ENCODE measurements at regions not wholly inside any gene's neighbourhood (a gene's known extent, or its start where the extent isn't known, plus 50 kb on each side); places are given as distances from the start of the nearest gene placed in this dataset.
"Not testable (repeated sequence)": the region's sequence is repeated elsewhere in the genome, so short reads cannot be mapped to it uniquely, and the experiment has no call there.

DNA sequence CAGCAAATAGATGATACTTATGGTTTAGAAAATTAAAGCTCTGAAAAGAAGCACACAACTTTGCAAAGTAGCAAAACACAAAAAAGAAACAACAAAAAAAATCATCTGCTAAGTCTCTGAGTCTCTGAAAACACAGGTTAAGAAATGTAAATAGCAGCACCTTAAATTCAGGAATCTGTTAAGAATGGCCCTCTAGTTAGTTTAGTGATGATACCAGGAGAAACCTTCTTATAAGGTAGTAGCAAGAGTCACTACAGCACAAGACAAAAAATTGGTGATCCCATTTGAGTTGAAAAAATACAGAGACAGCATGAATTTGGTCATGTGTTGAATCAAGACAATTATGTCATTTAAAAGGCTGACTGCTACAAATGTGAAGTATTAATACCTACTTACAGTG lies 308.2 kb upstream of the ADGRL3 start:
- Histone ChIP-seq H3K4me1 (ENCODE audit: control insufficient read depth in 1 of 2, insufficient read depth in 2 of 2, low read length in 2 of 2) (no peaks in the 10 kb centered on the region), H3K27ac (ENCODE audit: low read depth, low read length) (no peak overlapping the region), H3K27me3 (ENCODE audit: control insufficient read depth in 1 of 2, insufficient read depth in 2 of 2, low read length in 2 of 2) (no peaks in the 10 kb centered on the region), H3K9ac (ENCODE audit: low read depth in 1 of 2, low read length in 2 of 2) (no peak overlapping the region), H3K4me3 (ENCODE audit: low read depth in 1 of 2, low read length in 2 of 2) (no peak overlapping the region), H3K36me3 (ENCODE audit: control insufficient read depth in 1 of 2, insufficient read depth in 2 of 2, low read length in 2 of 2) (no peaks in the 10 kb centered on the region), H3K9me3 (ENCODE audit: control insufficient read depth in 1 of 2, low read length in 2 of 2) (no peaks in the 10 kb centered on the region)

- no peak overlapping the region for H3K4me3 ChIP-seq (ENCODE audit: low read depth in 1 of 2, low read length in 2 of 2)
- no peak overlapping the region for H3K9ac ChIP-seq (ENCODE audit: low read depth in 1 of 2, low read length in 2 of 2)
- no peaks in the 10 kb centered on the region for H3K36me3 ChIP-seq (ENCODE audit: control insufficient read depth in 1 of 2, insufficient read depth in 2 of 2, low read length in 2 of 2)
- H3K27me3 ChIP-seq (ENCODE audit: control insufficient read depth in 1 of 2, insufficient read depth in 2 of 2, low read length in 2 of 2), result no peaks in the 10 kb centered on the region
- no peaks in the 10 kb centered on the region for H3K9me3 ChIP-seq (ENCODE audit: control insufficient read depth in 1 of 2, low read length in 2 of 2)
- no peak overlapping the region for H3K27ac ChIP-seq (ENCODE audit: low read depth, low read length)
- no peaks in the 10 kb centered on the region for H3K4me1 ChIP-seq (ENCODE audit: control insufficient read depth in 1 of 2, insufficient read depth in 2 of 2, low read length in 2 of 2)
These were observed 302.7 kb upstream of the ADGRL3 start for GRCh38 chr4:60897415-60897814.

- Histone ChIP-seq H3K4me3 (ENCODE audit: low read depth in 1 of 2, low read length in 2 of 2) (no peak overlapping the region), H3K27ac (ENCODE audit: low read depth, low read length) (no peak overlapping the region), H3K9ac (ENCODE audit: low read depth in 1 of 2, low read length in 2 of 2) (no peak overlapping the region), H3K9me3 (ENCODE audit: control insufficient read depth in 1 of 2, low read length in 2 of 2) (no peaks in the 10 kb centered on the region), H3K36me3 (ENCODE audit: control insufficient read depth in 1 of 2, insufficient read depth in 2 of 2, low read length in 2 of 2) (no peaks in the 10 kb centered on the region), H3K4me1 (ENCODE audit: control insufficient read depth in 1 of 2, insufficient read depth in 2 of 2, low read length in 2 of 2) (no peaks in the 10 kb centered on the region), H3K27me3 (ENCODE audit: control insufficient read depth in 1 of 2, insufficient read depth in 2 of 2, low read length in 2 of 2) (no peaks in the 10 kb centered on the region)
These were observed 295.0 kb upstream of the ADGRL3 start for GRCh38 chr4:60905162-60905561.

DNA sequence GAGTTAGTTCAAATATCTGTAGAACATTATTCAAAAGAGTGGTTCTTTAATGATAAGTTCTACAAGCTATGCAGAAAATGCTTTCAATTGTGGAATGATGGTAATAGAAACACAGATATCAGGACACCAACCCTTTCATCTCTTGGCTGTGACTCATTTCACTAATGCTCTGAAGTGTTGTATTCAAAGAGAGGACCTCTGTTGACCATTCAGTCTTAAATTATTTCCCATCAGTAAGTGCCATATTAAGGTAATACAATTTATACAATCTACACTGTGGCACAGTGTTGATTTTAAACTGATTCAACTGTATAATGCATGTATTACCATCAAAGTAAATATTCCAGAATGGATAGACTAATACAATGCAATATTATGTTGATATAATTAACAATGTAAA lies 289.0 kb upstream of the ADGRL3 start:
- Histone ChIP-seq H3K27me3 (ENCODE audit: control insufficient read depth in 1 of 2, insufficient read depth in 2 of 2, low read length in 2 of 2) (no peaks in the 10 kb centered on the region), H3K36me3 (ENCODE audit: control insufficient read depth in 1 of 2, insufficient read depth in 2 of 2, low read length in 2 of 2) (no peaks in the 10 kb centered on the region), H3K9ac (ENCODE audit: low read depth in 1 of 2, low read length in 2 of 2) (no peak overlapping the region), H3K4me1 (ENCODE audit: control insufficient read depth in 1 of 2, insufficient read depth in 2 of 2, low read length in 2 of 2) (no peaks in the 10 kb centered on the region), H3K27ac (ENCODE audit: low read depth, low read length) (no peak overlapping the region), H3K9me3 (ENCODE audit: control insufficient read depth in 1 of 2, low read length in 2 of 2) (no peaks in the 10 kb centered on the region), H3K4me3 (ENCODE audit: low read depth in 1 of 2, low read length in 2 of 2) (no peak overlapping the region)

GRCh38 chr4:60913002-60913401 lies 287.1 kb upstream of the ADGRL3 start:
- Histone ChIP-seq H3K27ac (ENCODE audit: low read depth, low read length) (no peak overlapping the region), H3K36me3 (ENCODE audit: control insufficient read depth in 1 of 2, insufficient read depth in 2 of 2, low read length in 2 of 2) (no peaks in the 10 kb centered on the region), H3K9me3 (ENCODE audit: control insufficient read depth in 1 of 2, low read length in 2 of 2) (no peaks in the 10 kb centered on the region), H3K27me3 (ENCODE audit: control insufficient read depth in 1 of 2, insufficient read depth in 2 of 2, low read length in 2 of 2) (no peaks in the 10 kb centered on the region), H3K4me1 (ENCODE audit: control insufficient read depth in 1 of 2, insufficient read depth in 2 of 2, low read length in 2 of 2) (no peaks in the 10 kb centered on the region), H3K4me3 (ENCODE audit: low read depth in 1 of 2, low read length in 2 of 2) (no peak overlapping the region), H3K9ac (ENCODE audit: low read depth in 1 of 2, low read length in 2 of 2) (no peak overlapping the region)

GRCh38 chr4:60913671-60914070 lies 286.5 kb upstream of the ADGRL3 start:
- Histone ChIP-seq H3K4me3 (ENCODE audit: low read depth in 1 of 2, low read length in 2 of 2) (no peak overlapping the region), H3K27me3 (ENCODE audit: control insufficient read depth in 1 of 2, insufficient read depth in 2 of 2, low read length in 2 of 2) (no peaks in the 10 kb centered on the region), H3K9ac (ENCODE audit: low read depth in 1 of 2, low read length in 2 of 2) (no peak overlapping the region), H3K9me3 (ENCODE audit: control insufficient read depth in 1 of 2, low read length in 2 of 2) (no peaks in the 10 kb centered on the region), H3K27ac (ENCODE audit: low read depth, low read length) (no peak overlapping the region), H3K4me1 (ENCODE audit: control insufficient read depth in 1 of 2, insufficient read depth in 2 of 2, low read length in 2 of 2) (no peaks in the 10 kb centered on the region), H3K36me3 (ENCODE audit: control insufficient read depth in 1 of 2, insufficient read depth in 2 of 2, low read length in 2 of 2) (no peaks in the 10 kb centered on the region)

DNA sequence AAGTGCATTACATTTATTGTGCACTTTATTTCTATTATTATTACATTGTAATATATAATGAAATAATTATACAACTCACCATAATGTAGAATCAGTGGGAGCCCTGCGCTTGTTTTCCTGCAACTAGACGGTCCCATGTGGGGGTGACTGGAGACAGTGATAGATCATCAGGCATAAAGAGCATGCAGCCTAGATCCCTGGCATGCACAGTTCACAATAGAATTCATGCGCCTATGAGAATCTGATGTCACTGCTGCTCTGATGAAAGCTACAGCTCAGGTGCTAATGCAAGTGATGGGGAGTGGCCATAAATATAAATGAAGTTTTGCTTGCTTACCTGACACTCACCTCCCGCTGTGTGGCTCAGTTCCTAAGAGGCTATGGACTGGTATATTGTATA lies 278.4 kb upstream of the ADGRL3 start:
- H3K36me3 ChIP-seq (ENCODE audit: control insufficient read depth in 1 of 2, insufficient read depth in 2 of 2, low read length in 2 of 2); H3K9me3 ChIP-seq (ENCODE audit: control insufficient read depth in 1 of 2, low read length in 2 of 2): not testable (repeated sequence)

DNA sequence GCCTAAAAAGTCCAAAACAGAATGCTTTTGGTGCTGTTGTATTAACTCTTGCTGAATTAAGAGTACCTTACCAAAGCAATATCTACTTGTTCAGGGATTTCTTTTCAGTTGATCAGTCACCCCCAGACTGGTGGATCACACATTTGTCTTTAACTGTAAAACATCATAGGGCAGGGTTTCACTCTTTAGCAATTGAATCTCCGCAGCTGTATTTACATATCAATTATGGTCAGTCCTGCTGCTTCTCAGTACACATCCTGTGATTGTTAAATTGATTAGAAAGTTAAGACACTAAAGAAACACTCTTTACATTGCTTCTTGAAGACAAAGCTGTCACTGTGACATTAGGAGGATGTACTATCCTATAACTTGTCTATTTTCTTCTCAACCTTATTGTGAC lies 277.1 kb upstream of the ADGRL3 start:
- Histone ChIP-seq H3K27ac (ENCODE audit: low read depth, low read length) (no peak overlapping the region), H3K4me3 (ENCODE audit: low read depth in 1 of 2, low read length in 2 of 2) (no peak overlapping the region), H3K4me1 (ENCODE audit: control insufficient read depth in 1 of 2, insufficient read depth in 2 of 2, low read length in 2 of 2) (no peaks in the 10 kb centered on the region), H3K9me3 (ENCODE audit: control insufficient read depth in 1 of 2, low read length in 2 of 2) (peaks cover 0 to 4% of the 10 kb centered on the region in 2 donors), H3K27me3 (ENCODE audit: control insufficient read depth in 1 of 2, insufficient read depth in 2 of 2, low read length in 2 of 2) (no peaks in the 10 kb centered on the region), H3K36me3 (ENCODE audit: control insufficient read depth in 1 of 2, insufficient read depth in 2 of 2, low read length in 2 of 2) (no peaks in the 10 kb centered on the region), H3K9ac (ENCODE audit: low read depth in 1 of 2, low read length in 2 of 2) (no peak overlapping the region)

More for the DNA sequence above, 278.4 kb upstream of the ADGRL3 start:
- H3K4me3 ChIP-seq (ENCODE audit: low read depth in 1 of 2, low read length in 2 of 2); H3K27me3 ChIP-seq (ENCODE audit: control insufficient read depth in 1 of 2, insufficient read depth in 2 of 2, low read length in 2 of 2); H3K4me1 ChIP-seq (ENCODE audit: control insufficient read depth in 1 of 2, insufficient read depth in 2 of 2, low read length in 2 of 2); H3K27ac ChIP-seq (ENCODE audit: low read depth, low read length); H3K9ac ChIP-seq (ENCODE audit: low read depth in 1 of 2, low read length in 2 of 2): not testable (repeated sequence)

- Histone ChIP-seq H3K9me3 (ENCODE audit: control insufficient read depth in 1 of 2, low read length in 2 of 2) (peaks cover 0 to 4% of the 10 kb centered on the region in 2 donors), H3K9ac (ENCODE audit: low read depth in 1 of 2, low read length in 2 of 2) (no peak overlapping the region), H3K4me1 (ENCODE audit: control insufficient read depth in 1 of 2, insufficient read depth in 2 of 2, low read length in 2 of 2) (no peaks in the 10 kb centered on the region), H3K27ac (ENCODE audit: low read depth, low read length) (no peak overlapping the region), H3K4me3 (ENCODE audit: low read depth in 1 of 2, low read length in 2 of 2) (no peak overlapping the region), H3K27me3 (ENCODE audit: control insufficient read depth in 1 of 2, insufficient read depth in 2 of 2, low read length in 2 of 2) (no peaks in the 10 kb centered on the region), H3K36me3 (ENCODE audit: control insufficient read depth in 1 of 2, insufficient read depth in 2 of 2, low read length in 2 of 2) (no peaks in the 10 kb centered on the region)
These were observed 273.5 kb upstream of the ADGRL3 start for GRCh38 chr4:60926624-60927023.

GRCh38 chr4:60930866-60931265 lies 269.3 kb upstream of the ADGRL3 start:
- Histone ChIP-seq H3K36me3 (ENCODE audit: control insufficient read depth in 1 of 2, insufficient read depth in 2 of 2, low read length in 2 of 2) (no peaks in the 10 kb centered on the region), H3K4me1 (ENCODE audit: control insufficient read depth in 1 of 2, insufficient read depth in 2 of 2, low read length in 2 of 2) (no peaks in the 10 kb centered on the region), H3K27ac (ENCODE audit: low read depth, low read length) (no peak overlapping the region), H3K27me3 (ENCODE audit: control insufficient read depth in 1 of 2, insufficient read depth in 2 of 2, low read length in 2 of 2) (no peaks in the 10 kb centered on the region), H3K4me3 (ENCODE audit: low read depth in 1 of 2, low read length in 2 of 2) (no peak overlapping the region), H3K9ac (ENCODE audit: low read depth in 1 of 2, low read length in 2 of 2) (no peak overlapping the region), H3K9me3 (ENCODE audit: control insufficient read depth in 1 of 2, low read length in 2 of 2) (peaks cover 0 to 4% of the 10 kb centered on the region in 2 donors)

Data from duodenal mucosa (tissue), 2 donors.